ENCODE measurements at regions not wholly inside any gene's neighbourhood (a gene's known extent, or its start where the extent isn't known, plus 50 kb on each side); places are given as distances from the start of the nearest gene placed in this dataset.
A peak's percentile ranks its signal among the peaks of the same experiment; 100 is the strongest.

DNA sequence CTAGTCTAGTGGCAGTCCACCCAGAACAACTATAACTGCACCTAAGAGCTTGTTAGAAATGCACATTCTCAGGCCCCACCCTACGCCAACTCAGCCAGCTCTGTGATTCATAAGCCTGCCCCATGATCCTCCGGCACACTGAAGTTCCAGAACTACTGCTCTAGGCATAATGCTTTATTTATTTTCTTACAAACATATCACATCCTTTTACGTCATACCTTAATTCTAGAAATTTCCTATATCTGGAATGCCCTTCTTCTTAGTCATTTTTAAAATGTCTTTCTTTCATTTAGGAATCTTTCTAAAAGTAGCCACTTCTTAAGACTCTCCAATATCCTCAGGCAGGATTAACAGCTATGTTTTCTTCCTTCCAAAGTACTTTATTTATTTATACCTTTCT lies 480.1 kb downstream of the INHBA start:
- TF ChIP-seq, protein P1, sequence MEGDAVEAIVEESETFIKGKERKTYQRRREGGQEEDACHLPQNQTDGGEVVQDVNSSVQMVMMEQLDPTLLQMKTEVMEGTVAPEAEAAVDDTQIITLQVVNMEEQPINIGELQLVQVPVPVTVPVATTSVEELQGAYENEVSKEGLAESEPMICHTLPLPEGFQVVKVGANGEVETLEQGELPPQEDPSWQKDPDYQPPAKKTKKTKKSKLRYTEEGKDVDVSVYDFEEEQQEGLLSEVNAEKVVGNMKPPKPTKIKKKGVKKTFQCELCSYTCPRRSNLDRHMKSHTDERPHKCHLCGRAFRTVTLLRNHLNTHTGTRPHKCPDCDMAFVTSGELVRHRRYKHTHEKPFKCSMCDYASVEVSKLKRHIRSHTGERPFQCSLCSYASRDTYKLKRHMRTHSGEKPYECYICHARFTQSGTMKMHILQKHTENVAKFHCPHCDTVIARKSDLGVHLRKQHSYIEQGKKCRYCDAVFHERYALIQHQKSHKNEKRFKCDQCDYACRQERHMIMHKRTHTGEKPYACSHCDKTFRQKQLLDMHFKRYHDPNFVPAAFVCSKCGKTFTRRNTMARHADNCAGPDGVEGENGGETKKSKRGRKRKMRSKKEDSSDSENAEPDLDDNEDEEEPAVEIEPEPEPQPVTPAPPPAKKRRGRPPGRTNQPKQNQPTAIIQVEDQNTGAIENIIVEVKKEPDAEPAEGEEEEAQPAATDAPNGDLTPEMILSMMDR (IDR thresholded peaks at IDR 0.05), result no peak
- Histone ChIP-seq H3K36me3 (no peaks in the 10 kb centered on the region), H3K4me1 (no peaks in the 10 kb centered on the region), H3K4me3 (no peak overlapping the region), H3K27me3 (peaks cover 0 to 9% of the 10 kb centered on the region in 2 donors), H3K27ac (no peak overlapping the region), H3K9me3 (no peaks in the 10 kb centered on the region)
- ATAC-seq (no peak), DNase-seq (no peak)
- intact Hi-C loops (cut with DNase I), result no loop called here

DNA sequence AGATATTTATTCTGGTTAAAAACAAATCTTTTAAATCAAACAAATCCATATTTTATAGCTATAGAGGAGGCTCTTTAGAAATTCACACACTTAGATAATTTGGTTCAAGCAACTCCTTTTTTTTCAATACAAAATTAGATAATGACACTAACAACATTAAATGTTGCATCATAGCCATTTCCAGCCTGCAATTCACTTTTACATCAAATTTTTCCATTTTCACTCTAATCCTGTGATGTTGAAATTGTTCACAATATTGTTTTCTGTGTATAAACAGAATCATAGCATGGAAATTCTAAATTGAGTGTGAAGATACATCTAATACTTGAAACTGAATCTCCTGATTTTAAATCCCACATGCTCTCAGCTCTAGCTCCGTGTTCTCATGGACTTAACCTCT lies 482.6 kb downstream of the INHBA start:
- Histone ChIP-seq H3K36me3 (no peaks in the 10 kb centered on the region), H3K27ac (no peak overlapping the region), H3K27me3 (peaks cover 0 to 9% of the 10 kb centered on the region in 2 donors), H3K4me3 (no peak overlapping the region), H3K9me3 (no peaks in the 10 kb centered on the region), H3K4me1 (no peaks in the 10 kb centered on the region)
- intact Hi-C loops (cut with DNase I), result no loop called here
- peak in 1 of 4 donors; percentile 2 for DNase-seq
- ATAC-seq, result no peak
- TF ChIP-seq, protein P1 (IDR thresholded peaks at IDR 0.05), result no peak

DNA sequence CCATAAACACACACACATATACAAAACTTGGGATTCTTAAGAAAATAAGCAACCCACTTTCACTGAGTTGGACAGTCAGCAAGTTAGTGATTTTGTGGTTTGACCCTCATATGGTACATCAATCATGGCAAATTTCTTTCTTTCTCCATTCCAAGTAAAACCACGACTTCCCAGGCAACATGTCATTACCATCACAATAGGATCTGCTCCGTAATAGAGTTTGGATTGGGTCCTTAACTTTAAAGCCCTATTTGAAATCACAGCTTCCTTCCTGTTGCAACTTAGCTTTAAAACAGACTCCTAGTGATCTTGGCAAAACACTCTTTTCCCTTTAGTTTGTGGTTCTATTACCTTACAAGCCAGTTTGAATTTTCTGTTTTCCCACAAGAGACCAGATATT lies 483.6 kb downstream of the INHBA start:
- no peaks in the 10 kb centered on the region for H3K9me3 ChIP-seq
- H3K27me3 ChIP-seq, result peaks cover 0 to 9% of the 10 kb centered on the region in 2 donors
- H3K27ac ChIP-seq, result no peak overlapping the region
- H3K4me3 ChIP-seq, result no peak overlapping the region
- ATAC-seq (no peak), DNase-seq (no peak)
- TF ChIP-seq, protein P1 (IDR thresholded peaks at IDR 0.05), result no peak
- no peaks in the 10 kb centered on the region for H3K4me1 ChIP-seq
- H3K36me3 ChIP-seq, result no peaks in the 10 kb centered on the region
- intact Hi-C loops (cut with DNase I), result no loop called here

DNA sequence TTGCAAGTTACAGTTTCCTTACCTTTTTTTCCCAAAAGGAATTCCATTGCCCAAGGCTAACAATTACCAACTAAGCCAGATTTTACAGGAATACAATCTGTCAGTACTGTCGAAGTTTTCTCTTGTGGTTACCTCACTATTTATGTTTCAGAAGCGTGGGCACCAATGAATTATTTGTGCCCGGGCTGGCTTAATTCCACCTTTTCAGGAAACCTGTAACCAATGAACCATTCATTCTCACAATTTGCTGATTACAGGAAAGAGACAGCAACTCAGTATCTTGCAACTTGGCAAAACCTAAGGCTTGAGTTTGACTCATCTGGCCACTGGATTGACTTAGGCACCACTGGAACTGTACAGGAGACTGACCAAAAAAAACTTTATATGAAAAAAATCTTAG lies 485.6 kb downstream of the INHBA start:
- TF ChIP-seq, protein P1 (IDR thresholded peaks at IDR 0.05), result no peak
- H3K4me1 ChIP-seq, result no peaks in the 10 kb centered on the region
- H3K4me3 ChIP-seq, result no peak overlapping the region
- no peaks in the 10 kb centered on the region for H3K36me3 ChIP-seq
- no peak overlapping the region for H3K27ac ChIP-seq
- H3K9me3 ChIP-seq, result no peaks in the 10 kb centered on the region
- intact Hi-C loops (cut with DNase I), result no loop called here
- H3K27me3 ChIP-seq, result peaks cover 0 to 5% of the 10 kb centered on the region in 2 donors
- DNase-seq, result no peak
- no peak for ATAC-seq

DNA sequence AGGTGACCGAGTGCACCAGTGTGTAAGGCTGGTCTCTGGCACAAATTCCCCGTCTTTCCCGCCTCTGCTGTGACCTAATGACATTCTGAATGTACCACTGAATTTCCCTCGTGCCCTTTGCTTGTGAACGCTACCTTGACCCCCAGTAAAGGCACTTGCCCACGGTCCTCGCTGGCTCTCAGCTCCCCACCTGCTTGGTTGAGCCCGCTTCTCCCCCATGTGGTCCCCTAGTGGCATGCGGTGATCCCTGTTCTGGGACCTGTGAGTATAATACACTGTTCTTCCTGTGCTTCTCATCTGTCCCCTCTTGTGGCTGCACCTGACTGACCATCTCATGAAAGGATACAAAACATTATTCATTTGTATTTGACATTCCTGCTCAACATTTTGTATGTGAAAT lies 495.7 kb downstream of the INHBA start:
- intact Hi-C loops (cut with DNase I), result no loop called here
- no peaks in the 10 kb centered on the region for H3K27me3 ChIP-seq
- ATAC-seq (no peak), DNase-seq (no peak)
- no peak overlapping the region for H3K4me3 ChIP-seq
- no peaks in the 10 kb centered on the region for H3K9me3 ChIP-seq
- no peaks in the 10 kb centered on the region for H3K36me3 ChIP-seq
- TF ChIP-seq, protein P1 (IDR thresholded peaks at IDR 0.05), result no peak
- H3K4me1 ChIP-seq, result no peaks in the 10 kb centered on the region
- no peak overlapping the region for H3K27ac ChIP-seq

Measured in left lung (tissue), 4 donors.